Transverse colon (tissue), 4 donors: ENCODE measurements at regions not wholly inside any gene's neighbourhood (a gene's known extent, or its start where the extent isn't known, plus 50 kb on each side); places are given as distances from the start of the nearest gene placed in this dataset.

Experiments used
- POLR2A ChIP-seq: fragments of 450-650 bp; IDR thresholded peaks from one replicate; pipeline ENCODE4 v1.6.1; 2016; ENCODE audit warnings: antibody characterized with exemption, mild to moderate bottlenecking, moderate library complexity
- POLR2AphosphoS5 ChIP-seq, 3 donors: sonication (generic); formaldehyde crosslinking; IDR thresholded peaks; one replicate each; pipeline ENCODE4 v1.6.1; 2016; ENCODE audit warnings: antibody characterized with exemption in 3 of 3
- TF ChIP-seq, protein P1 (sequence below), 5 experiments: fragments of 200-600 bp in 3 of 5; fragments of 450-650 bp in 2 of 5; sonication (generic) in 3 of 5; IDR thresholded peaks; 1 replicate in 2 of 5; 2 replicates in 3 of 5; pipeline ENCODE4 v1.5.1; 2016 to 2017; ENCODE audit warnings: antibody characterized with exemption in 5 of 5, inconsistent platforms in 3 of 5, mild to moderate bottlenecking in 2 of 5, moderate library complexity in 1 of 5

DNA sequence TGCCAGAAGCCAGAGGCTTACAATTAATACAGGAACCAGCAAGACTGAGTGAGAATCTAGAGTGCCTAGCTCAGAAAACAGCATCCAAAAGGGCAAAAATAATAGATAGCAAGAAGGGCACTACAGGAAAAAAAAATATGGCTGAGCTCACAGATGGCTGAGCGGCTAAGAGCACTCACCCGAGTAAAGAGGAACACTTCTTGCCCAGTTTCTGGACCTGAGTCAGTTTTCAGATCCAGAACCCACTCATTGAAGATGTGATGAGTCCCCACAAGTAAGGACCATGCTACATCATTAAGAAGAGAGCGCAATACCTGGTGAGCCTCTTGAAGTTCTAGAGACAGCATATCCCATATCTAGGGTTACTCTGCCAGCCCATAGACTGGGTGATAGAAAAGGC is 65.5 kb upstream of the MAP3K1 start:
- TF ChIP-seq POLR2A (no peak), POLR2AphosphoS5 (IDR thresholded peaks at IDR 0.05) (no peak)
- TF ChIP-seq, protein P1, sequence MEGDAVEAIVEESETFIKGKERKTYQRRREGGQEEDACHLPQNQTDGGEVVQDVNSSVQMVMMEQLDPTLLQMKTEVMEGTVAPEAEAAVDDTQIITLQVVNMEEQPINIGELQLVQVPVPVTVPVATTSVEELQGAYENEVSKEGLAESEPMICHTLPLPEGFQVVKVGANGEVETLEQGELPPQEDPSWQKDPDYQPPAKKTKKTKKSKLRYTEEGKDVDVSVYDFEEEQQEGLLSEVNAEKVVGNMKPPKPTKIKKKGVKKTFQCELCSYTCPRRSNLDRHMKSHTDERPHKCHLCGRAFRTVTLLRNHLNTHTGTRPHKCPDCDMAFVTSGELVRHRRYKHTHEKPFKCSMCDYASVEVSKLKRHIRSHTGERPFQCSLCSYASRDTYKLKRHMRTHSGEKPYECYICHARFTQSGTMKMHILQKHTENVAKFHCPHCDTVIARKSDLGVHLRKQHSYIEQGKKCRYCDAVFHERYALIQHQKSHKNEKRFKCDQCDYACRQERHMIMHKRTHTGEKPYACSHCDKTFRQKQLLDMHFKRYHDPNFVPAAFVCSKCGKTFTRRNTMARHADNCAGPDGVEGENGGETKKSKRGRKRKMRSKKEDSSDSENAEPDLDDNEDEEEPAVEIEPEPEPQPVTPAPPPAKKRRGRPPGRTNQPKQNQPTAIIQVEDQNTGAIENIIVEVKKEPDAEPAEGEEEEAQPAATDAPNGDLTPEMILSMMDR (IDR thresholded peaks at IDR 0.05) = no peak
